Loucy (cell line): ENCODE measurements at regions not wholly inside any gene's neighbourhood (a gene's known extent, or its start where the extent isn't known, plus 50 kb on each side); places are given as distances from the start of the nearest gene placed in this dataset.

Experiments
- H2AFZ ChIP-seq: fragments of 200-600 bp; sonication (generic); 2 replicates; pipeline ENCODE4 v1.6.0; 2016; ENCODE audit warnings: antibody characterized with exemption, mild to moderate bottlenecking, low read length, moderate library complexity
- H3F3A ChIP-seq: fragments of 200-600 bp; 2 replicates; pipeline ENCODE4 v1.6.0; 2016; ENCODE audit warnings: antibody characterized with exemption, low read depth, mild to moderate bottlenecking
- H3K27me3 ChIP-seq: fragments of 200-600 bp; sonication (generic); 2 replicates; pipeline ENCODE4 v1.6.1; 2014; ENCODE audit warnings: low read length, mild to moderate bottlenecking; ENCODE audit not compliant: insufficient read depth, poor library complexity, severe bottlenecking
- H3K36me3 ChIP-seq: fragments of 200-600 bp; sonication (generic); 2 replicates; pipeline ENCODE4 v1.6.1; 2016; ENCODE audit warnings: low read length; ENCODE audit not compliant: insufficient read depth
- H3K4me1 ChIP-seq: fragments of 200-600 bp; sonication (generic); 2 replicates; pipeline ENCODE4 v1.5.1; 2014; ENCODE audit warnings: low read length, mild to moderate bottlenecking; ENCODE audit not compliant: insufficient read depth, poor library complexity, severe bottlenecking
- H3K4me2 ChIP-seq: fragments of 200-600 bp; sonication (generic); 2 replicates; pipeline ENCODE4 v1.6.0; 2014; ENCODE audit warnings: antibody characterized with exemption, low read length, low read depth, mild to moderate bottlenecking; ENCODE audit not compliant: poor library complexity, severe bottlenecking
- H3K4me3 ChIP-seq: fragments of 200-600 bp; sonication (generic); 2 replicates; pipeline ENCODE4 v1.5.1; 2014; ENCODE audit warnings: low read length, mild to moderate bottlenecking, mixed read lengths; ENCODE audit not compliant: poor library complexity, severe bottlenecking
- H3K79me2 ChIP-seq: fragments of 200-600 bp; sonication (generic); 2 replicates; pipeline ENCODE4 v1.6.1; 2014; ENCODE audit warnings: low read length; ENCODE audit not compliant: insufficient read depth
- H3K9ac ChIP-seq: fragments of 200-600 bp; sonication (generic); 2 replicates; pipeline ENCODE4 v1.6.0; 2014; ENCODE audit warnings: mild to moderate bottlenecking, low read depth, low read length, moderate library complexity; ENCODE audit not compliant: poor library complexity, severe bottlenecking
- H3K9me2 ChIP-seq: fragments of 200-600 bp; sonication (generic); replicated peaks from 2 replicates; pipeline ENCODE4 v1.6.1; 2016; ENCODE audit warnings: low read depth, low read length, mixed read lengths
- H3K9me3 ChIP-seq: fragments of 200-600 bp; sonication (generic); 2 replicates; pipeline ENCODE4 v1.6.1; 2014; ENCODE audit warnings: mild to moderate bottlenecking, antibody characterized with exemption, low read length, low read depth; ENCODE audit not compliant: insufficient read depth
- H4K20me1 ChIP-seq: fragments of 200-600 bp; sonication (generic); 2 replicates; pipeline ENCODE4 v1.6.0; 2014; ENCODE audit warnings: antibody characterized with exemption, low read length, mild to moderate bottlenecking; ENCODE audit not compliant: insufficient read depth, poor library complexity, severe bottlenecking
- EZH2phosphoT487 ChIP-seq: fragments of 200-600 bp; IDR thresholded peaks from 2 replicates; pipeline ENCODE4 v1.6.1; 2018; ENCODE audit warnings: antibody characterized with exemption, mild to moderate bottlenecking, moderate library complexity, borderline replicate concordance
- TF ChIP-seq, protein P1 (sequence below): fragments of 200-600 bp; sonication (generic); conservative IDR thresholded peaks from 2 replicates; pipeline ENCODE4 v1.5.1; 2014; ENCODE audit warnings: mild to moderate bottlenecking, antibody characterized with exemption, low read length

- H3K9me2 ChIP-seq = no peaks in the 10 kb centered on the region
- no peak overlapping the region for H3K4me3 ChIP-seq
- H3K4me2 ChIP-seq = no peak overlapping the region
- no peak overlapping the region for H3K9ac ChIP-seq
- H4K20me1 ChIP-seq = no peaks in the 10 kb centered on the region
- H2AFZ ChIP-seq = no peak overlapping the region
- no peaks in the 10 kb centered on the region for H3K79me2 ChIP-seq
- H3K4me1 ChIP-seq = no peaks in the 10 kb centered on the region
- H3K9me3 ChIP-seq = no peaks in the 10 kb centered on the region
- H3K36me3 ChIP-seq = no peaks in the 10 kb centered on the region
- TF ChIP-seq, protein P1, sequence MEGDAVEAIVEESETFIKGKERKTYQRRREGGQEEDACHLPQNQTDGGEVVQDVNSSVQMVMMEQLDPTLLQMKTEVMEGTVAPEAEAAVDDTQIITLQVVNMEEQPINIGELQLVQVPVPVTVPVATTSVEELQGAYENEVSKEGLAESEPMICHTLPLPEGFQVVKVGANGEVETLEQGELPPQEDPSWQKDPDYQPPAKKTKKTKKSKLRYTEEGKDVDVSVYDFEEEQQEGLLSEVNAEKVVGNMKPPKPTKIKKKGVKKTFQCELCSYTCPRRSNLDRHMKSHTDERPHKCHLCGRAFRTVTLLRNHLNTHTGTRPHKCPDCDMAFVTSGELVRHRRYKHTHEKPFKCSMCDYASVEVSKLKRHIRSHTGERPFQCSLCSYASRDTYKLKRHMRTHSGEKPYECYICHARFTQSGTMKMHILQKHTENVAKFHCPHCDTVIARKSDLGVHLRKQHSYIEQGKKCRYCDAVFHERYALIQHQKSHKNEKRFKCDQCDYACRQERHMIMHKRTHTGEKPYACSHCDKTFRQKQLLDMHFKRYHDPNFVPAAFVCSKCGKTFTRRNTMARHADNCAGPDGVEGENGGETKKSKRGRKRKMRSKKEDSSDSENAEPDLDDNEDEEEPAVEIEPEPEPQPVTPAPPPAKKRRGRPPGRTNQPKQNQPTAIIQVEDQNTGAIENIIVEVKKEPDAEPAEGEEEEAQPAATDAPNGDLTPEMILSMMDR = no peak
- TF ChIP-seq EZH2phosphoT487 = no peak
- H3K27me3 ChIP-seq = no peaks in the 10 kb centered on the region
- no peaks in the 10 kb centered on the region for H3F3A ChIP-seq
Observed at GRCh38 chr14:28895389-28895788, 128.8 kb downstream of the FOXG1 start.

DNA sequence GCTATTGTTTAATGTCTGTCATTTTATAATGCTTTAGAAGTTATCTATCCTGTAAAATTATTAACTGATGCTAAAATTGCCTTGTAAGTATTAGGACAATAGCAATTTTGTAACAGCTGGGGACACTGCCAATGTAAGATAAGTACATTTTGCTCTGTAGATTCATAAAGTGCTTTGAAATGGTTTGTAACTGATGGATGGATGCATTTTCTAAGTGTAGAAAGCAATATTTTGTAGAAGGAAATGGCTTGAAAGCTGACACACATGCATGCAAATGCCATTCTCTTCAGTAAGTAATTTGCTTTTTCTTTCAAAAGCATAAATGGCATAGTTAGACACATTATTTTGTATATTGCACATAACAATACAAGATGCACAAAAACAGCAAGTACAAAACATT lies 129.8 kb downstream of the FOXG1 start:
- no peaks in the 10 kb centered on the region for H3K9me3 ChIP-seq

GRCh38 chr14:28901631-28902030 lies 135.0 kb downstream of the FOXG1 start:
- Histone ChIP-seq H2AFZ (no peak overlapping the region), H3K79me2 (no peaks in the 10 kb centered on the region), H3K27me3 (no peaks in the 10 kb centered on the region), H3K9me2 (no peaks in the 10 kb centered on the region), H3K9me3 (no peaks in the 10 kb centered on the region), H3K4me1 (no peaks in the 10 kb centered on the region), H3F3A (no peaks in the 10 kb centered on the region), H4K20me1 (no peaks in the 10 kb centered on the region), H3K36me3 (no peaks in the 10 kb centered on the region), H3K4me2 (no peak overlapping the region), H3K4me3 (no peak overlapping the region), H3K9ac (no peak overlapping the region)
- TF ChIP-seq, protein P1 = no peak
- no peak for TF ChIP-seq EZH2phosphoT487

More for the DNA sequence above, 129.8 kb downstream of the FOXG1 start:
- H3K36me3 ChIP-seq = no peaks in the 10 kb centered on the region
- H3K4me3 ChIP-seq = no peak overlapping the region
- H3K9ac ChIP-seq = no peak overlapping the region
- no peak overlapping the region for H2AFZ ChIP-seq
- TF ChIP-seq EZH2phosphoT487 = no peak
- TF ChIP-seq, protein P1 = no peak
- H3K4me2 ChIP-seq = no peak overlapping the region
- no peaks in the 10 kb centered on the region for H3K9me2 ChIP-seq
- no peaks in the 10 kb centered on the region for H4K20me1 ChIP-seq
- no peaks in the 10 kb centered on the region for H3K79me2 ChIP-seq
- H3K4me1 ChIP-seq = no peaks in the 10 kb centered on the region
- H3F3A ChIP-seq = no peaks in the 10 kb centered on the region
- H3K27me3 ChIP-seq = no peaks in the 10 kb centered on the region
